ENCODE measurements at regions not wholly inside any gene's neighbourhood (a gene's known extent, or its start where the extent isn't known, plus 50 kb on each side); places are given as distances from the start of the nearest gene placed in this dataset.

DNA sequence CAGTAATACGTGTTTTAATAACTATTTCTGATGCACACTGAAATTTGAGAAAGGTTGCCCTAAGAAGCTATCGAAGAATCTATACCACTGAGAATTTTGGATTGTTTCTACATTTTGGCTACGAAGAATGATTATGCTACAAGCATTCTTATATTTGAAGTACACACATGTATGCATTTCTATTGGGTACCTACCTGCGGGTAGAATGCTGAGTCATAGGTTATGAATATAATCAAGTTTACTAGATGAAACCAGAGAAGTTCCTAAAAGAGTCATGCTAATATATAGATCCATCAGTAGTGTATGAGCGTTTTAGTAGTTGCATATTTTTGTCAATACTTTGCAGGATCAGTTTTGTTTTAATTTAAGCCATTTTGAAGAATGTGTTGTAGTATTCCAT lies 62.0 kb upstream of the PCDH20 start:
- Histone ChIP-seq H3K9ac (ENCODE audit: insufficient read length) (no peak overlapping the region), H3K27ac (no peak overlapping the region), H3K36me3 (ENCODE audit: insufficient read depth, low read length) (no peaks in the 10 kb centered on the region), H3K4me3 (no peak overlapping the region), H3K9me3 (ENCODE audit: low read depth, low read length) (no peaks in the 10 kb centered on the region)
- TF ChIP-seq EZH2 (IDR thresholded peaks at IDR 0.05) (no peak), POLR2AphosphoS5 (IDR thresholded peaks at IDR 0.05; ENCODE audit: borderline replicate concordance, low read depth, low read length) (no peak), FOXP2 (optimal IDR thresholded peaks at IDR 0.05; ENCODE audit: control extremely low read depth, extremely low read length, insufficient read depth) (no peak)
- no peak for DNase-seq (ENCODE audit: low read depth, low spot score)

DNA sequence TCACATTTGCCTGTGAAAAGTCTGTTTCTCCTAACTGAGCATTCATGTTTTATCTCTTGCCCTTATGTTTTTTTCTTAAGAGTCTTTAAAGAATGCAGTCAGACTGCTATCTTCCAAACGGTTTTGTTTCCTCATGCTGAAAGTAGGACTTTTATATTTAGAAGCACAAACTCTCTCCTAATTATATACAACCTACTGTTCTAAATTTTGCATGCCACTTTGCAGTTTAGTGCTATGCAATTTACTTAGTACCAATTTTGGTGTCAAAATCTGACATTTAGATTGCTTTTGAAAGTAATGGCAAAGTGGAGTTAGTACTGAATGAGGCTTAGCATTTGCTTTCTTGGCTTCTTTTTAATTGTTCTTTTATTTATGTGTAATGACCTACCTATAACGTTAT lies 55.1 kb upstream of the PCDH20 start:
- Histone ChIP-seq H3K4me3 (no peak overlapping the region), H3K9ac (ENCODE audit: insufficient read length) (no peak overlapping the region), H3K27ac (no peak overlapping the region), H3K9me3 (ENCODE audit: low read depth, low read length) (no peaks in the 10 kb centered on the region), H3K36me3 (ENCODE audit: insufficient read depth, low read length) (no peaks in the 10 kb centered on the region)
- no peak for TF ChIP-seq POLR2AphosphoS5 (IDR thresholded peaks at IDR 0.05; ENCODE audit: borderline replicate concordance, low read depth, low read length)
- no peak for TF ChIP-seq FOXP2 (optimal IDR thresholded peaks at IDR 0.05; ENCODE audit: control extremely low read depth, extremely low read length, insufficient read depth)
- TF ChIP-seq EZH2 (IDR thresholded peaks at IDR 0.05), result no peak
- no peak for DNase-seq (ENCODE audit: low read depth, low spot score)

DNA sequence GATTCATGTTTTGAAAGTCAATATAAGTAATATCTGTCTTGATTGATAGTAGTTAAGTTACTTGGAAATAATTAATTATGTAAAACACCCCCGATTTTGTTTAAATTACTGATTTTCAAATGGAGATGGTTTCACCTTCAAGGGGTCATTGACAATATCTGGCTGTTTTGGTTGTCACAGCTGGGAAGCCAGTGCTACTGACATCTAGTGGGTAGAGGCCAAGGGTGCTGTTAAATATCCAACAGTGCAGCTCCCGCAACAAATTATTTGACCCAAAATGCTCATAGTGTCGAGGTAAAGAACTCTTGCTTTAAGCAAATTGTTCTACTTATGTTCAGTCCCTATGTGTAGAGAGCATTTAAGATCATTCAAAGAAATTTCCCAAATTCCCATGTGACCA lies 50.6 kb upstream of the PCDH20 start:
- TF ChIP-seq POLR2AphosphoS5 (IDR thresholded peaks at IDR 0.05; ENCODE audit: borderline replicate concordance, low read depth, low read length) (no peak), FOXP2 (optimal IDR thresholded peaks at IDR 0.05; ENCODE audit: control extremely low read depth, extremely low read length, insufficient read depth) (no peak), EZH2 (IDR thresholded peaks at IDR 0.05) (no peak)
- no peak overlapping the region for H3K27ac ChIP-seq
- H3K36me3 ChIP-seq (ENCODE audit: insufficient read depth, low read length), result no peaks in the 10 kb centered on the region
- DNase-seq (ENCODE audit: low read depth, low spot score), result no peak
- H3K9me3 ChIP-seq (ENCODE audit: low read depth, low read length), result no peaks in the 10 kb centered on the region
- H3K4me3 ChIP-seq, result no peak overlapping the region
- H3K9ac ChIP-seq (ENCODE audit: insufficient read length), result no peak overlapping the region
